Effector memory CD8-positive, alpha-beta T cell (primary cell): ENCODE measurements at regions not wholly inside any gene's neighbourhood (a gene's known extent, or its start where the extent isn't known, plus 50 kb on each side); places are given as distances from the start of the nearest gene placed in this dataset.

ENCODE experiments used
- ATAC-seq: fragments of 150-1000 bp; cut with Tn5 transposase; replicated peaks from 2 replicates; pipeline ENCODE4 v1.10.0; 2021; ENCODE audit warnings: mild to moderate bottlenecking, moderate library complexity
- DNase-seq, 3 experiments: peaks; one replicate each; pipeline ENCODE4 v3.0.0; 2021
- H3K27ac Mint-ChIP-seq, 2 donors: one replicate each; pipeline ENCODE4 v1.8.0; 2022; ENCODE audit warnings: mild to moderate bottlenecking in 2 of 2, mixed read lengths in 2 of 2, moderate library complexity in 2 of 2
- H3K27me3 Mint-ChIP-seq, 2 donors: one replicate each; pipeline ENCODE4 v1.8.0; 2022; ENCODE audit warnings: mixed read lengths in 2 of 2
- H3K36me3 Mint-ChIP-seq: one replicate; pipeline ENCODE4 v1.8.0; 2022; ENCODE audit warnings: mild to moderate bottlenecking, moderate library complexity, mixed read lengths; ENCODE audit not compliant: insufficient read depth
- H3K4me1 Mint-ChIP-seq, 2 donors: one replicate each; pipeline ENCODE4 v1.8.0; 2022; ENCODE audit warnings: low read depth in 2 of 2, mixed read lengths in 2 of 2
- H3K4me3 Mint-ChIP-seq, 2 donors: one replicate each; pipeline ENCODE4 v1.8.0; 2022; ENCODE audit warnings: mild to moderate bottlenecking in 2 of 2, mixed read lengths in 2 of 2, moderate library complexity in 2 of 2
- H3K9me3 Mint-ChIP-seq, 2 donors: one replicate each; pipeline ENCODE4 v1.8.0; 2022; ENCODE audit warnings: mixed read lengths in 2 of 2

DNA sequence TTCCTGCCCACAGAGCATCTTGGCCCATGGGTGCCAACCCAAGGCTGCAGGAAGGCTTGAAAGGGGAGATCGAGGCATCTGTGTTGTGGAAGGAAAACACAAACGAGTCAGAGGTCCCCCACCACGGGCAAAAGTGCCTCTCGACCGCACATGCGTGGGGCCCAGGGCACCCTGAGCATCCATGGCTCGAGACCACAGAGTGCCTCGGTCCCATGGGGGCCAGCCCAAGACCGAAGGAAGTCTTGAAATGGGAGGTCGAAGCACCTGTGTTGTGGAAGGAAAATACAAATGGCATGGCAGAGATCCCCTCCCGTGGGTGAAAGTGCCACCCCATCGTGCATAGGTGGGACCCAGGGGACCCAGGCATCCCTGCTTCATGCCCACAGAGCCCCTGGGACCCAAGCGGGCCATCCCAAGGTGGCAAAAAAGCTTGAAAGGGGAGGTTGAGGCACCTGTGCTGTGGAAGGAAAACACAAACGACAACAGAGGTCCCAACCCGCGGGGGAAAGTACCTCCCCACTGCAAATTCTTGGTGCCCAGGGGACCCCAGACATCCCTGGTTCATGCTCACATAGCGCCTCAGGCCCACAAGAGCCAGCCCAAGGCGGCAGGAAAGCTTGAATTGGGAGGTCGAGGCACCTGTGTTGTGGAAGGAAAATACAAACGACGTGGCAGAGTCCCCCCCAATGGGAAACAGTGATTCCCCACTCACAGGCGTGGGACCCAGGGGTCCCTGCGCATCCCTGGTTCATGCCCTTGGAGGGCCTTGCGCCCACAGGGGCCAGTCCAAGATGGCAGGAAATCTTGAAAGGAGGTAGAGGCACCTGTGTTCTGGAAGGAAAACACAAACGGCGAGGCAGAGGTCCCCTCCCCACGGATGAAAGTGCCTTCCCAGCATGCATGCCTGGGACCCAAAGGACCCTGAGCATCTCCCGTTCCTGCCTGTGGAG lies 373.0 kb downstream of the ALG10 start:
- H3K36me3 Mint-ChIP-seq: no peaks in the 10 kb centered on the region
- no peak overlapping the region for H3K27ac Mint-ChIP-seq
- peaks cover 11 to 52% of the 10 kb centered on the region in 2 donors for H3K9me3 Mint-ChIP-seq
- ATAC-seq (no peak), DNase-seq (no peak)
- no peaks in the 10 kb centered on the region for H3K4me1 Mint-ChIP-seq
- H3K27me3 Mint-ChIP-seq: peaks cover 0 to 8% of the 10 kb centered on the region in 2 donors
- no peak overlapping the region for H3K4me3 Mint-ChIP-seq

DNA sequence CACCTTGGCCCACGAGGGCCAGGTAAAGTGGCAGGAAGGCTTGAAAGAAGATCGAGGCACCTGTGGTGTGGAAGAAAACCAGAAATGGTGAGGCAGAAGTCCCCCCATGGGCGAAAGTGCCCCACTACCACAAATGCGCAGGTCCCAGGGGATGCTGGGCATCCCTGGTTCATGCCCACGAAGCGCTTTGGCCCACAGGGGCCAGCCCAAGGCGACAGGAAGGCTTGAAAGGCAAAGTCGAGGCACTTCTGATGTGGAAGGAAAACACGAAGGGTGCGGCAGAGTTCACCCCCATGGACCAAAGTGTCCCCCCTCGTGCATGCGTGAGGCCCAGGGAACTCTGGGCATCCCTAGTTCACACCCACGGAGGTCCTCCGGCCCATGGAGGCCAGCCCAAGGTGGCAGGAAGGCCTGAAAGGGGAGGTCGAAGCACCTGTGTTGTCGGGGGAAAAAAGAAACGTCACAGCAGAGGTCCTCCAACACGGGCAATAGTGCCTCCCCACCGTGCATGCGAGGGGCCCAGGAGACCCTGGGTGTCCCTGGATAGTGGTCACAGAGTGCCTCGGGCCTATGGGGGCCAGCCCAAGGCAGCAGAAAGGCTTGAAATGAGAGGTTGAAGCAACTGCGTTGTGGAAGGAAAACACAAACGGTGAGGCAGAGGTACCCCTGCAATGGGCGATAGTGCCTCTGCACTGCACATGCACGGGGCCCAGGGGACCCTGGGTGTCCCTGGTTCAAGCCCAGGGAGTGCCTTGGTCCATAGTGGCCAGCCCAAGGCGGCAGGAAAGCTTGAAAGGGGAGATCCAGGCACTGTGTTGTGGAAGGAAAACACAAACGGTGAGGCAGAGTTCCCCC lies 373.9 kb downstream of the ALG10 start:
- ATAC-seq (no peak), DNase-seq (no peak)
- H3K9me3 Mint-ChIP-seq: peaks cover 9 to 52% of the 10 kb centered on the region in 2 donors
- H3K27ac Mint-ChIP-seq: no peak overlapping the region
- no peaks in the 10 kb centered on the region for H3K4me1 Mint-ChIP-seq
- no peaks in the 10 kb centered on the region for H3K36me3 Mint-ChIP-seq
- H3K27me3 Mint-ChIP-seq: peaks cover 0 to 1% of the 10 kb centered on the region in 2 donors
- no peak overlapping the region for H3K4me3 Mint-ChIP-seq

DNA sequence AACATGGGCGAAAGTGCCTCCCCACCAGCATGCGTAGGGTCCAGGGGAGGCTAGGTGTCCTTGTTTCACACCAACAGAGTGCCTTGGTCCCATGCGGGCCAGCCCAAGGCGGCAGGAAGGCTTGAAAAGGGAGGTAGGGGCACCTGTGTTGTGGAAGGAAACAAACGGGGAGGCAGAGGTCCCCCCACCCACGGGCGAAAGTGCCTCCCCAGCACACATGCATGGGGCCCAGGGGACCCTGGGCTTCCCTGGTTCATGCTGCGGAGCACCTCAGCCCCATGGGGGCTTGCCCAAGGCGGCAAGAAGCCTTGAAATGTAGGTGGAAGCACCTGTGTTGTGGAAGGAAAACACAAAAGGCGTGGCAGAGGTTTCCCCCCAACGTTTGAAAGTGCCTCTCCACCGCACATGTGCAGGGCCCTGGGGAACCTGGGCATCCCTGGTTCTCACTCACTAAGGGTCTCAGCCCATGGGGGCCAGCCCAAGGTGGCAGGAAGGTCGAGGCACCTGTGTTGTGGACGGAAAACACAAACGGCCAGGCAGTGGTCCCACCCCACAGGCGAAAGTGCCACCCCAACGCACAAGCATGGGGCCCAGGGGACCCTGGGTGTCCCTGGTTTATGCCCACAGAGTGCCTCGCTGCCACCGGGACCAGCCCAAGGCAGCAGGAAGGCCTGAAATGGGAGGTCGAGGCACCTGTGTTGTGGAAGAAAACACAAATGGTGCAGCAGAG lies 374.7 kb downstream of the ALG10 start:
- no peak overlapping the region for H3K4me3 Mint-ChIP-seq
- no peaks in the 10 kb centered on the region for H3K36me3 Mint-ChIP-seq
- H3K9me3 Mint-ChIP-seq: peaks cover 7 to 52% of the 10 kb centered on the region in 2 donors
- DNase-seq (no peak), ATAC-seq (no peak)
- H3K27ac Mint-ChIP-seq: no peak overlapping the region
- no peaks in the 10 kb centered on the region for H3K4me1 Mint-ChIP-seq
- H3K27me3 Mint-ChIP-seq: no peaks in the 10 kb centered on the region

DNA sequence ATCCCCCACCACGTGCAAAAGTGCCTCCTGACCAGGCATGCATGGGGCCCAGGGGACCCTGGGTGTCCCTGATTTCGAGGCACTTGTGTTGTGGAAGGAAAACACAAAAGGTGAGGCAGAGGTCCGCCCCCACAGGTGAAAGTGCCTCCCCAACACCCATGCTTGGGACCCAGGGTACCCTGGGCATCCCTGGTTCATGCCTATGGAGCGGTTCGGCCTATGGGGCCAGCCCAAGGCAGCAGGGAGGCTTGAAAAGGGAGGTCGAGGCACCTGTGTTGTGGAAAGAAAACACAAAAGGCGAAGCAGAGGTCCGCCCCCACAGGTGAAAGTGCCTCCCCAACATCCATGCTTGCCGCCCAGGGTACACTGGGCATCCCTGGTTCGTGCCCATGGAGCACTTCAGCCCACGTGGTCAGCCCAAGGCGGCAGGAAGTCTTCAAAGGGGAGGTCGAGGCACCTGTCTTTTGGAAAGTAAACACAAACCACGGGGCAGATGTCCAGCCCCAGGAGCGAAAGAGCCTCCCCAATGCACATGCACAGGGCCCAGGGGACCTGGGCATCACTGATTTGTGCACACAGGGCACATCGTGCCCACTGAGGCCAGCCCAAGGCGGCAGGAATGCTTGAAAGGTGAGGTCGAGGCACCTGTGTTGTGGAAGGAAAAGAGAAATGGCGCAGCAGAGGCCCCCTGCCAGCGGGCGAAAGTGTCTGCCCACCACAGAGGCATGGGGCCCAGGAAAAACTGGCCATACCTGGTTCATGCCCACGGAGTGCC lies 375.5 kb downstream of the ALG10 start:
- Mint-ChIP-seq H3K4me1 (no peaks in the 10 kb centered on the region), H3K36me3 (no peaks in the 10 kb centered on the region), H3K4me3 (no peak overlapping the region), H3K27ac (no peak overlapping the region), H3K27me3 (no peaks in the 10 kb centered on the region), H3K9me3 (peaks cover 10 to 57% of the 10 kb centered on the region in 2 donors)
- ATAC-seq: no peak
- DNase-seq: peak in 1 of 3 experiments; percentile 1

DNA sequence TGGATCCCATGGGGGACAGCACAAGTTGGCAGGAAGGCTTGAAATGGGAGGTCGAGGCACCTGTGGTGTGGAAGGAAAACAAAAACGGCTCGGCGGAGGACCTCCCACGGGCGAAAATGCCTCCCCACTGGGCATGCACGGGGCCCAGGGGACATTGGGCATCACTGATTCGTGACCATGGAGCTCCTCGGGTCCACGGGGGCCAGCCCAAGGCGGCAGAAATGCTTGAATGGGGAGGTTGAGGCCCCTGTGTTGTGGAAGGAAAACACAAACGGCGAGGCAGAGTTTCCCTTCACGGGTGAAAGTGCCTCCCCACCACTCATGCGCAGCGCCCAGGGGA lies 376.0 kb downstream of the ALG10 start:
- ATAC-seq: no peak
- Mint-ChIP-seq H3K9me3 (peaks cover 10 to 51% of the 10 kb centered on the region in 2 donors), H3K4me1 (no peaks in the 10 kb centered on the region), H3K27me3 (no peaks in the 10 kb centered on the region), H3K36me3 (no peaks in the 10 kb centered on the region), H3K4me3 (no peak overlapping the region), H3K27ac (no peak overlapping the region)
- no peak for DNase-seq

DNA sequence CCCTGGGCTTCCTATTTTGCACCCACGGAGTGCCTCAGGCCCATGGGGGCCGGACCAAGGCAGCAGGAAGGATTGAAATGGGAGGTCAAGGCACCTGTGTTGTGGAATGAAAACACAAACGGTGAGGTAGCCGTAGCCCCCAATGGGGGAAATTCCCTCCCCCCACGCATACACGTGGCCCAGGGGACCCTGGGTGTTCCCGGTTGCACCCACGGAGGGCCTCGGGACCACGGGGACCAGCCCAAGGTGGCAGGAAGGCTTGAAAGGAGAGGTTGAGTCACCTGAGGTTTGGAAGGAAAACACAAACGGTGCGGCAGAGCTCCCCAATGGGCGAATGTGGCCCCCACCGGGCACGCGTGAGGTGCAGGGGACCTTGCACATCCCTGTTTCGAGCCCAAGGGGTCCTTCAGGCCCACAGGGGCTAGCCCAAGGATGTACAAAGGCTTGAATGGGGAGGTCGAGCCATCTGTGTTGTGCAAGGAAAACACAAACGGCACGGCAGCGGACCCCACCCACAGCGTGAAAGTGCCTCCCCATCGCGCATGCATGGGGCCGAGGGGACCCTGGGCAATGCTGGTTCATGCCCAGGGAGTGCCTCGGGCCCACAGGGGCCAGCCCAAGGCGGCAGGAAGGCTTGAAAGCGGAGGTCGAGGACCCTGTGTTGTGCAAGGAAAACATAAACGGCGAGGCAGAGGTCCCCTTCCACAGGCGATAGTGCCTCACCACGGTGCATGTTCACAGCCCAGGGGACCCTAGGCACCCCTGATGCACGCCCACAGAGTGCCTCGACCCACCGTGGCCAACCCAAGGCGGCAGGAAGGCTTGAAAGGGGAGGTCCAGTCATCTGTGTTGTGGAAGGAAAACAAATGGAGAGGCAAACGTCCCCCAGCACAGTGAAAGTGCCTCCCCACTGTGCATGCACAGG lies 376.7 kb downstream of the ALG10 start:
- Mint-ChIP-seq H3K4me1 (no peaks in the 10 kb centered on the region), H3K4me3 (no peak overlapping the region), H3K27ac (no peak overlapping the region), H3K36me3 (no peaks in the 10 kb centered on the region), H3K27me3 (no peaks in the 10 kb centered on the region), H3K9me3 (peaks cover 10 to 45% of the 10 kb centered on the region in 2 donors)
- DNase-seq (no peak), ATAC-seq (no peak)

DNA sequence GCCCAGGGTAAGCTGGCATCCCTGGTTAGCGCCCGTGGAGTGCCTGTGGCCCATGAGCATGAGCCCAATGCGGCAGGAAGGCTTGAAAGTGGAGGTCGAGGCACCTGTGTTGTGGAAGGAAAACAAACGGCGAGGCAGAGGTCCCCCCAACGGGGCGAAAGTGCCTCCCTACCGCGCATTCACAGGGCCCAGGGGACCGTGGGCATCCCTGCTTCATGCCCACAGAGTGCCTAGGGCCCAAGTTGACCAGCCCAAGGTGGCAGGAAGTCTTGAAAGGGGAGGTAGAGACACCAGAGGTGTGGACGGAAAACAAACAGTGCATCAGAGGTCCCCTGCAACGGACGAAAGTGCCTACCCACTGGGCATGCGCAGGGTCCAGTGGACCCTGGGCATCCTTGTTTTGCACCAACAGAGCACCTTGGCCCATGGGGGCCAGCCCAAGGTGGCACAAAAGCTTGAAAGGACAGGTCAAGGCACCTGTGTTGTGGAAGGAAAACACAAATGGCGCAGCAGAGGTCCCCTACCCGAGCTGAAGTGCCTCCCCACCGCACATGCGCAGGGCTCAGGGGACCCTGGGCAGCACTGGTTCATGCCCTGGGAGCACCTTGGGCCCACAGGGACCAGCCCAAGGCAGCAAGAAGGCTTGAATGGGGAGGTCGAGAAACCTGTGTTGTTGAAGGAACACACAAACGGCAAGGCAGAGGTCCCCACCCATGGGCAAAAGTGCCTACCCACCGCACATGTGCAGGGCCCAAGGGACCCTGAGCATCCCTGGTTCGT lies 377.5 kb downstream of the ALG10 start:
- H3K27ac Mint-ChIP-seq: no peak overlapping the region
- DNase-seq (no peak), ATAC-seq (no peak)
- H3K36me3 Mint-ChIP-seq: no peaks in the 10 kb centered on the region
- no peaks in the 10 kb centered on the region for H3K4me1 Mint-ChIP-seq
- H3K4me3 Mint-ChIP-seq: no peak overlapping the region
- no peaks in the 10 kb centered on the region for H3K27me3 Mint-ChIP-seq
- H3K9me3 Mint-ChIP-seq: peaks cover 9 to 40% of the 10 kb centered on the region in 2 donors

DNA sequence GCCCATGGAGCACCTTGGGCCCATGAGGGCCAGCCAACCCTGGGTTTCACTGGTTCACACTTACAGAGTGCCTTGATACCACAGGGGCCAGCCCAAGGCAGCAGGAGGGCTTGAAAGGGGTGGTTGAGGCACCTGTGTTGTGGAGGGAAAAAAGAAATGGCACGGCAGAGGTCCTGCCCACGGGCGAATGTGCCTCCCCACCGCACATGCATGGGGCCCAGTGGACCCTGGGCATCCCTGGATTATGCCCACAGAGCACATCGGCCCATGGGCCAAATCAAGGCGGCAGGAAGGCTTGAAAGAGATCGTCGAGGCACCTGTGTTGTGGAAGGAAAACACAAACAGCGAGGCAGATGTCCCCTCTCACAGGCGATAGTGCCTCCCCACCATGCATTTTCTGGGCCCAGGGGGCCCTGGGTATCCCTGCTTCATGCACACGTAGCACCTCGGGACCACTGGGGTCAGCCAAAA lies 378.1 kb downstream of the ALG10 start:
- ATAC-seq: no peak
- H3K4me3 Mint-ChIP-seq: no peak overlapping the region

DNA sequence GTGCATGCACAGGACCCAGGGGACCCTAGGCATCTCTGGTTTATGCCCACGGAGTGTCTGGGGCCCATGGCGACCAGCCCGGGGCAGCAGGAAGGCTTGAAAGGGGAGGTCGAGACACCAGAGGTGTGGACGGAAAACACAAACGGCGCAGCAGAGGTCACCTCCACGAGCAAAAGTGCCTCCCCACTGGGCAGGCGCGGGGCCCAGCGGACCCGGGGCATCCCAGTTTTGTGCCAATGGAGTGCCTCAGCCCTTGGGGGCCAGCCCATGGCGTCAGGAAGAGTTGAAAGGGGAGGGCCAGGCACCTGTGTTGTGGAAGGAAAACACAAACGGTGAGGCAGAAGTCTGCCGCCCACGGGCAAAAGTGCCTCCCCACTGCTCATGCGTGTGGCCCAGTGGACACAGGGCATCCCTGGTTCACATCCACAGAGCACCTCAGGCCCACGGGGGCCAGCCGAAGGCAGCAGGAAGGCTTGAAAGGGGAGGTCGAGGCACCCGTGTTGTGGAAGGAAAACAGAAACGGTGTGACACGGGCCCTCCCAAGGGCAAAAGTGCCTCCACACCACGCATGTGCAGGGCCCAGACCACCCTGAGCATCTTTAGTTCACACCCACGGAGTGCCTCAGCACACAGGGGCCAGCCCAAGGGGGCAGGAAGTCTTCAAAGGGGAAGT lies 378.8 kb downstream of the ALG10 start:
- peaks cover 9 to 47% of the 10 kb centered on the region in 2 donors for H3K9me3 Mint-ChIP-seq
- H3K27me3 Mint-ChIP-seq: no peaks in the 10 kb centered on the region
- no peak overlapping the region for H3K27ac Mint-ChIP-seq
- H3K4me1 Mint-ChIP-seq: no peaks in the 10 kb centered on the region
- H3K36me3 Mint-ChIP-seq: no peaks in the 10 kb centered on the region
- DNase-seq (no peak), ATAC-seq (no peak)
- H3K4me3 Mint-ChIP-seq: no peak overlapping the region

More for the DNA sequence above, 378.1 kb downstream of the ALG10 start:
- no peaks in the 10 kb centered on the region for H3K4me1 Mint-ChIP-seq
- no peak overlapping the region for H3K27ac Mint-ChIP-seq
- H3K9me3 Mint-ChIP-seq: peaks cover 9 to 46% of the 10 kb centered on the region in 2 donors
- DNase-seq: no peak
- H3K27me3 Mint-ChIP-seq: no peaks in the 10 kb centered on the region
- no peaks in the 10 kb centered on the region for H3K36me3 Mint-ChIP-seq

DNA sequence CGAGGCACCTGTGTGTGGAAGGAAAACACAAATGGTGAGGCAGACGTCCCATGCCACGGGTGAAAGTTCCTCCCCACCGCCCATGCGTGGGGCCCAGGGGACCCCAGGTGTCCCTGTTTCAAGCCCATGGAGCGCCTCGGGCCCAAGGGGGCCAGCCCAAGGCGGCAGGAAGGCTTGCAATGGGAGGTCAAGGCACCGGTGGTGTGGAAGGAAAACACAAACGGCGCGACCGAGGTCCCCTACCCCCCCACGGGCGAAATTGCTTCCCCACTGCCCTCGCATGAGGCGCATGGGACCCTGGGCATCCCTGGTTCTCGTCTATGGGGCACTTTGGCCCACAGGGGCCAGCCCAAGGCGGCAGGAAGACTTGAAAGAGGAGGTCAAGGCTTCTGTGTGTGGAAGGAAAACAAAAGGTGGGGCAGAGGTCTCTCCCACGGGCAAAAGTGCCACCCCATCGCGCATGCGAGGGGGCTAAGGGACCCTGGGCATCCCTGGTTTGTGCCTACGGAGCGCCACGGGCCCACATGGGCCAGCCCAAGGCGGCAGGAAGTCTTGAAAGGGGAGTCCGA lies 379.4 kb downstream of the ALG10 start:
- no peak for DNase-seq
- Mint-ChIP-seq H3K4me1 (no peaks in the 10 kb centered on the region), H3K27ac (no peak overlapping the region), H3K27me3 (no peaks in the 10 kb centered on the region), H3K4me3 (no peak overlapping the region), H3K9me3 (peaks cover 8 to 48% of the 10 kb centered on the region in 2 donors), H3K36me3 (no peaks in the 10 kb centered on the region)
- no peak for ATAC-seq
